ENCODE measurements at regions not wholly inside any gene's neighbourhood (a gene's known extent, or its start where the extent isn't known, plus 50 kb on each side); places are given as distances from the start of the nearest gene placed in this dataset.

GRCh38 chr7:117971556-117972244 is 98.5 kb upstream of the CTTNBP2 start:
- TF ChIP-seq CTCF (conservative IDR thresholded peaks at IDR 0.05; ENCODE audit: control insufficient read depth, insufficient read depth, low read depth, low read length), result no peak
- DNase-seq (ENCODE audit: low read depth), result no peak
- no peak overlapping the region for H3K4me3 ChIP-seq (ENCODE audit: control insufficient read depth, low read depth, low read length)

GRCh38 chr7:117972606-117973005 is 99.4 kb upstream of the CTTNBP2 start:
- DNase-seq (ENCODE audit: low read depth), result no peak

GRCh38 chr7:117973975-117974374 is 100.7 kb upstream of the CTTNBP2 start:
- no peak for DNase-seq (ENCODE audit: low read depth)
- H3K4me3 ChIP-seq (ENCODE audit: control insufficient read depth, low read depth, low read length), result no peak overlapping the region
- TF ChIP-seq CTCF (conservative IDR thresholded peaks at IDR 0.05; ENCODE audit: control insufficient read depth, insufficient read depth, low read depth, low read length), result no peak

More at GRCh38 chr7:117972606-117973005, 99.4 kb upstream of the CTTNBP2 start:
- H3K4me3 ChIP-seq (ENCODE audit: control insufficient read depth, low read depth, low read length), result no peak overlapping the region
- no peak for TF ChIP-seq CTCF (conservative IDR thresholded peaks at IDR 0.05; ENCODE audit: control insufficient read depth, insufficient read depth, low read depth, low read length)

- DNase-seq (ENCODE audit: low read depth), result no peak
- no peak overlapping the region for H3K4me3 ChIP-seq (ENCODE audit: control insufficient read depth, low read depth, low read length)
- TF ChIP-seq CTCF (conservative IDR thresholded peaks at IDR 0.05; ENCODE audit: control insufficient read depth, insufficient read depth, low read depth, low read length), result no peak
Measured at GRCh38 chr7:117974891-117975290, 101.7 kb upstream of the CTTNBP2 start.

GRCh38 chr7:117975476-117975875 is 102.2 kb upstream of the CTTNBP2 start:
- TF ChIP-seq CTCF (conservative IDR thresholded peaks at IDR 0.05; ENCODE audit: control insufficient read depth, insufficient read depth, low read depth, low read length), result no peak
- no peak overlapping the region for H3K4me3 ChIP-seq (ENCODE audit: control insufficient read depth, low read depth, low read length)
- DNase-seq (ENCODE audit: low read depth), result no peak

- no peak for DNase-seq (ENCODE audit: low read depth)
- TF ChIP-seq CTCF (conservative IDR thresholded peaks at IDR 0.05; ENCODE audit: control insufficient read depth, insufficient read depth, low read depth, low read length), result no peak
- no peak overlapping the region for H3K4me3 ChIP-seq (ENCODE audit: control insufficient read depth, low read depth, low read length)
Measured at GRCh38 chr7:117979954-117980497, 106.8 kb upstream of the CTTNBP2 start.

Data from fibroblast of mammary gland (primary cell).